ENCODE measurements at regions not wholly inside any gene's neighbourhood (a gene's known extent, or its start where the extent isn't known, plus 50 kb on each side); places are given as distances from the start of the nearest gene placed in this dataset.

DNA sequence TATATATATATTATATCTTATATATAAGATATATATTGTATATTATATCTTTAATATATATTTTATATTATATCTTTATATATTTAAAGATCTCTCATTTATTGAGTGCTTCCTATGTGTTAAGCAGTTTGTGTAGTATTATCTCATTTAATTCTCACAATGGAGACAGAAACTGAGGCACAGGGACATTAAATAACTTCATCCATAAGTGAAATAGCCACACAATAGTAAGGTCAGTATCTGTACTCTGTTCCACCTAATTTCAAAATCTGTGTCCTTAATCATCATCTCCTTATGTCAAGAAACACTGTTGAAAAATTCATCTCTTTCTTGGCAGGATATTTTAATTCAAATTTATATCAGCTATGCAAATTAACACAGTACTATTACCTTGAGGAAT is 52.8 kb upstream of the CD302 start:
- TF ChIP-seq POLR2A (IDR thresholded peaks at IDR 0.05), result no peak
- TF ChIP-seq, protein P1, sequence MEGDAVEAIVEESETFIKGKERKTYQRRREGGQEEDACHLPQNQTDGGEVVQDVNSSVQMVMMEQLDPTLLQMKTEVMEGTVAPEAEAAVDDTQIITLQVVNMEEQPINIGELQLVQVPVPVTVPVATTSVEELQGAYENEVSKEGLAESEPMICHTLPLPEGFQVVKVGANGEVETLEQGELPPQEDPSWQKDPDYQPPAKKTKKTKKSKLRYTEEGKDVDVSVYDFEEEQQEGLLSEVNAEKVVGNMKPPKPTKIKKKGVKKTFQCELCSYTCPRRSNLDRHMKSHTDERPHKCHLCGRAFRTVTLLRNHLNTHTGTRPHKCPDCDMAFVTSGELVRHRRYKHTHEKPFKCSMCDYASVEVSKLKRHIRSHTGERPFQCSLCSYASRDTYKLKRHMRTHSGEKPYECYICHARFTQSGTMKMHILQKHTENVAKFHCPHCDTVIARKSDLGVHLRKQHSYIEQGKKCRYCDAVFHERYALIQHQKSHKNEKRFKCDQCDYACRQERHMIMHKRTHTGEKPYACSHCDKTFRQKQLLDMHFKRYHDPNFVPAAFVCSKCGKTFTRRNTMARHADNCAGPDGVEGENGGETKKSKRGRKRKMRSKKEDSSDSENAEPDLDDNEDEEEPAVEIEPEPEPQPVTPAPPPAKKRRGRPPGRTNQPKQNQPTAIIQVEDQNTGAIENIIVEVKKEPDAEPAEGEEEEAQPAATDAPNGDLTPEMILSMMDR (IDR thresholded peaks at IDR 0.05), result no peak
